ENCODE measurements at regions not wholly inside any gene's neighbourhood (a gene's known extent, or its start where the extent isn't known, plus 50 kb on each side); places are given as distances from the start of the nearest gene placed in this dataset.

GRCh38 chr1:170241266-170241851 lies 95.6 kb downstream of the NTMT2 start:
- WGBS, 2 donors: 86 to 91% methylated on average over 7 of the region's 7 CpGs
- H3K4me3 ChIP-seq (ENCODE audit: low read depth, poor library complexity, severe bottlenecking): no peak overlapping the region
- intact Hi-C loops (cut with DNase I; ENCODE audit: low total_unique reads): no loop called here
- DNase-seq (ENCODE audit: low spot score in 2 of 2): no peak
- TF ChIP-seq, protein P1, sequence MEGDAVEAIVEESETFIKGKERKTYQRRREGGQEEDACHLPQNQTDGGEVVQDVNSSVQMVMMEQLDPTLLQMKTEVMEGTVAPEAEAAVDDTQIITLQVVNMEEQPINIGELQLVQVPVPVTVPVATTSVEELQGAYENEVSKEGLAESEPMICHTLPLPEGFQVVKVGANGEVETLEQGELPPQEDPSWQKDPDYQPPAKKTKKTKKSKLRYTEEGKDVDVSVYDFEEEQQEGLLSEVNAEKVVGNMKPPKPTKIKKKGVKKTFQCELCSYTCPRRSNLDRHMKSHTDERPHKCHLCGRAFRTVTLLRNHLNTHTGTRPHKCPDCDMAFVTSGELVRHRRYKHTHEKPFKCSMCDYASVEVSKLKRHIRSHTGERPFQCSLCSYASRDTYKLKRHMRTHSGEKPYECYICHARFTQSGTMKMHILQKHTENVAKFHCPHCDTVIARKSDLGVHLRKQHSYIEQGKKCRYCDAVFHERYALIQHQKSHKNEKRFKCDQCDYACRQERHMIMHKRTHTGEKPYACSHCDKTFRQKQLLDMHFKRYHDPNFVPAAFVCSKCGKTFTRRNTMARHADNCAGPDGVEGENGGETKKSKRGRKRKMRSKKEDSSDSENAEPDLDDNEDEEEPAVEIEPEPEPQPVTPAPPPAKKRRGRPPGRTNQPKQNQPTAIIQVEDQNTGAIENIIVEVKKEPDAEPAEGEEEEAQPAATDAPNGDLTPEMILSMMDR (IDR thresholded peaks at IDR 0.05): no peak
- no peak for TF ChIP-seq POLR2A (IDR thresholded peaks at IDR 0.05)

GRCh38 chr1:170247751-170248521 lies 102.2 kb downstream of the NTMT2 start:
- no peak for DNase-seq (ENCODE audit: low spot score in 2 of 2)
- TF ChIP-seq, protein P1 (IDR thresholded peaks at IDR 0.05): no peak
- no peak for TF ChIP-seq POLR2A (IDR thresholded peaks at IDR 0.05)
- 41 to 44% methylated on average over 5 of the region's 5 CpGs for WGBS, 2 donors
- intact Hi-C loops (cut with DNase I; ENCODE audit: low total_unique reads): no loop called here
- no peak overlapping the region for H3K4me3 ChIP-seq (ENCODE audit: low read depth, poor library complexity, severe bottlenecking)

DNA sequence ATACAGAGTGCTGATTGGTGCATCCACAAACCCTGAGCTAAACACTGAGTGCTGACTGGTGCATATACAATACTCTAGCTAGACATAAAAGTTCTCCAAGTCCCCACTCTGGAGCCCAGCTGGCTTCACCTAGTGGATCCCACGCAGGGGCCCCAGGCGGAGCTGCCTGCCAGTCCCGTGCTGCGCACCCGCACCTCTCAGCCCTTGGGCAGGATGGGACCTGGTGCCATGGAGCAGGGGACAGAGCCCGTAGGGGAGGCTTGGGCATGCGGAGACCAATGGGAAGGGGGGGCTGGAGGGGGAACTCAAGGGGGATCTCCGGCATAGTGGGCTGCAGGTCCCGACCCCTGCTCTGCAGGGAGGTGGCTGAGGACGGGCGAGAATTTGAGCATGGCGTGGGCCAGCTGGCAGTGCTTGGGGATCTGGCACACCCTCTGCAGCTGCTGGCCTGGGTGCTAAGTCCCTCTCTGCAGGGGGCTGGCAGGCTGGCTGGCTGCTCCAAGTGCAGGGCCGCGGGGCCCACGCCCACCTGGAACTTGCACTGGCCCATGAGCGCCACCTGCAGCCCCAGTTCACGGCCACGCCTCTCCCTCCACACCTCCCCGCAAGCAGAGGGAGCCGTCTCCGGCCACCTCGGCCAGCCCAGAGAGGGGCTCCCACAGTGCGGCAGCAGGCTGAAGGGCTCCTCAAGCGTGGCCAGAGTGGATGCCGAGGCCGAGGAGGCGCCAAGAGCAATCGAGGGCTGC lies 104.9 kb downstream of the NTMT2 start:
- TF ChIP-seq, protein P1 (IDR thresholded peaks at IDR 0.05): no peak
- no peak for TF ChIP-seq POLR2A (IDR thresholded peaks at IDR 0.05)
- intact Hi-C loops (cut with DNase I; ENCODE audit: low total_unique reads): no loop called here
- DNase-seq (ENCODE audit: low spot score in 2 of 2): peak in 1 of 2 donors; percentile 67
- no peak overlapping the region for H3K4me3 ChIP-seq (ENCODE audit: low read depth, poor library complexity, severe bottlenecking)
- WGBS, 2 donors: 94 to 96% methylated on average over 26 to 28 of the region's 28 CpGs

DNA sequence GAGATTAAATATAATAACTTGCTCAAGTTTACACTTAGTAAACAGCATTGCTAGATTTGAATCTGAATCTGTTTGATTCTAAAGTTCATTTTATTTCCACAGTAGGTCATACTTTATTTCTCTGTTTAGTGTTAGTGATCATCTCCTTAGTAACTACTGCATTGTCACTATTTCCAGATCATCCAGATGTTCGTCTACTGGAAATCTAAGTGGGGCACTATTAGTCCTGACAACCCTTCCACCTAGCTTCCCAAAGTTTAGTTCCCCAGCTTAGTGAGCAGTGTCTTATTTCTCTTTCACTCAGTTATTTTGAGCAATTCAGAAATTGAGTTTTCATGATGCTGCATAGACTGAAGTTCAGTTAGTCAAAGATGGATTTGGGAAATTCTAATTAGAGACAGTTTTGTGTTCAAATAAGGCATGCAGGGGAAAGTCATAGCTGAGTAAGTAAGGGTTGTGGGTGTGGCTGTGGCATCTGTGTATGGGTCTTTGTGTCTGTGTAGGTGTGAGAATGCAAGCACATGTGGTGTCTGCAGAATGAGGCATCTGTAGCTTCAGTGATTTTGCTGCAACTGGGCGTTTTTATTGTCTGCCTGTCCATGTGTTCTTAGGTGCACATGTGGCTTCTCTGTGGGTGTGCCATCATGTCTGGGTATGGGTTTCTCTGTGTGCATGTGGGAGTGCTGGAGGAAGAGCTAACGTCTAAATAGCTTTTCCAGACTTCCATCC lies 107.3 kb downstream of the NTMT2 start:
- DNase-seq (ENCODE audit: low spot score in 2 of 2): no peak
- WGBS, 2 donors: 48 to 58% methylated on average over 3 of the region's 3 CpGs
- intact Hi-C loops (cut with DNase I; ENCODE audit: low total_unique reads): no loop called here
- TF ChIP-seq, protein P1 (IDR thresholded peaks at IDR 0.05): no peak
- no peak for TF ChIP-seq POLR2A (IDR thresholded peaks at IDR 0.05)
- H3K4me3 ChIP-seq (ENCODE audit: low read depth, poor library complexity, severe bottlenecking): no peak overlapping the region

DNA sequence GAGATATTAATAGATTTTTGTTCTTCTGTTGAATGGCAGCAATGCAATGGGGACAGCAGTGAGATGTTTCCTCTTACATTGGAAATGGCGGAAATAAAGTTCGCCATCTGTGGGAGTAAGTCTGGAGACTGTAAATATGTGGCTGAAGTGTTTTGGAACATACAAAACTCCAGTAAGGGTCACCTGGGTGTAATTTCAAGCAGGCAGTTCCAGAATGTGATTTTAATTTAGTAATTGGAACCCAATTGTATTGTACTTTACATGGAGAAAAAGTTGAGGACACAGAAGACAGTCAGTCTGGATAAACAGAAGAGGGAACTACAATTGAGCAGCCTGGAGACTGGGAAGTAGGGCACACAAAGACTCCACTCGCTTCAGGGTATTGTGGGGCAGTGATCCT lies 108.6 kb downstream of the NTMT2 start:
- TF ChIP-seq, protein P1 (IDR thresholded peaks at IDR 0.05): no peak
- intact Hi-C loops (cut with DNase I; ENCODE audit: low total_unique reads): no loop called here
- no peak for DNase-seq (ENCODE audit: low spot score in 2 of 2)
- 77 to 82% methylated on average over 3 of the region's 3 CpGs for WGBS, 2 donors
- no peak overlapping the region for H3K4me3 ChIP-seq (ENCODE audit: low read depth, poor library complexity, severe bottlenecking)

Measured in lower leg skin (tissue), 4 donors.